ENCODE measurements at regions not wholly inside any gene's neighbourhood (a gene's known extent, or its start where the extent isn't known, plus 50 kb on each side); places are given as distances from the start of the nearest gene placed in this dataset.

DNA sequence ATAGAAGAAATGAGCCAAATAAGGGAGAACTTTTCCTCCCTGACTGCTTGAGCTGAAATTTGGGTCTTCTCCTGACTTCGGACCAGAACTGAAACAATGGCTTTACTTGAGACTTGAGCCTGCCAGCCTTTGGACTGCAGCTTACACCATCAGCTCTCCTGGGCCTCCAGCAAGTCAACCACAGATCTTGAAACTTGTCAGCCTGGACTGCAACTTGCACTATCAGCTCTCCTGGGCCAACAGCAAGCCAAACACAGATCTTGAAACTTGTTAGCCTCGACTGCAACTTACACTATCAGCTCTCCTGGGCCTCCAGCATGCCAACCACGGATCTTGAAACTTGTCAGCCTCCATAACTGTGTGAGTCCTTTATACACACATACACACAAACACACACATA is 425.9 kb upstream of the PCDH7 start:
- H3K36me3 Mint-ChIP-seq (ENCODE audit: low read depth), result no peaks in the 10 kb centered on the region
- H3K4me1 Mint-ChIP-seq (ENCODE audit: low read depth), result no peaks in the 10 kb centered on the region
- no peak overlapping the region for H3K4me3 Mint-ChIP-seq
- POLR2A ChIA-PET, result no interaction called here
- H3K27ac Mint-ChIP-seq, result no peak overlapping the region
- no peaks in the 10 kb centered on the region for H3K27me3 Mint-ChIP-seq (ENCODE audit: low read depth)
- ATAC-seq (no peak), DNase-seq (no peak)
- CTCF ChIA-PET, result no interaction called here
- H3K9me3 Mint-ChIP-seq (ENCODE audit: insufficient read depth), result peaks cover 22% of the 10 kb centered on the region

DNA sequence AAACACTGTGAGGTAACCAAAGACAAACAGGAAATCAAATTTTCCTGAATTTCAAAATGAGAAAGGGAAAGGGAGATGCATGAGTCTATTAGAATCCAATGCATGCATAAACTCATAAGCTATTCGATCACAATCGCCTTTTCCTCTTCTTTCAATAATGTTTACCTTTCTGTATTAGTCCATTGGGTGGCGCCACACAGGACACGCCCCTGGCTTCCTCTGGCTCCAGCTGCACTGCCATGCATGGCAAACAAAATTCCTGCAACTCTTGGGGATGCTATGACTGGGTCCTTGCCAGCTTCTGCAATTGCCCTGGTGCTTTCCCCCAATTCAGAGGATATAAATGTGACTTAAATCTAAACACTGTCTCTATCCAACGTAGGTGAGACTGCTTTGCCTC is 424.5 kb upstream of the PCDH7 start:
- ChIA-PET POLR2A (no interaction called here), CTCF (no interaction called here)
- Mint-ChIP-seq H3K36me3 (ENCODE audit: low read depth) (no peaks in the 10 kb centered on the region), H3K4me3 (no peak overlapping the region), H3K9me3 (ENCODE audit: insufficient read depth) (peaks cover 20% of the 10 kb centered on the region), H3K4me1 (ENCODE audit: low read depth) (no peaks in the 10 kb centered on the region), H3K27ac (no peak overlapping the region), H3K27me3 (ENCODE audit: low read depth) (no peaks in the 10 kb centered on the region)
- no peak for ATAC-seq
- DNase-seq, result no peak

GRCh38 chr4:30314001-30314400 is 406.2 kb upstream of the PCDH7 start:
- no peak overlapping the region for H3K4me3 Mint-ChIP-seq
- no peaks in the 10 kb centered on the region for H3K27me3 Mint-ChIP-seq (ENCODE audit: low read depth)
- ChIA-PET POLR2A (no interaction called here), CTCF (no interaction called here)
- H3K36me3 Mint-ChIP-seq (ENCODE audit: low read depth), result no peaks in the 10 kb centered on the region
- no peak for DNase-seq
- no peaks in the 10 kb centered on the region for H3K4me1 Mint-ChIP-seq (ENCODE audit: low read depth)
- peaks cover 13% of the 10 kb centered on the region for H3K9me3 Mint-ChIP-seq (ENCODE audit: insufficient read depth)
- H3K27ac Mint-ChIP-seq, result no peak overlapping the region
- no peak for ATAC-seq

- CTCF ChIA-PET, result no interaction called here
These were observed 389.1 kb upstream of the PCDH7 start for GRCh38 chr4:30330894-30331652.

GRCh38 chr4:30341731-30342130 is 378.4 kb upstream of the PCDH7 start:
- Mint-ChIP-seq H3K27ac (no peak overlapping the region), H3K27me3 (ENCODE audit: low read depth) (no peaks in the 10 kb centered on the region), H3K4me3 (no peak overlapping the region), H3K9me3 (ENCODE audit: insufficient read depth) (no peaks in the 10 kb centered on the region), H3K4me1 (ENCODE audit: low read depth) (no peaks in the 10 kb centered on the region), H3K36me3 (ENCODE audit: low read depth) (no peaks in the 10 kb centered on the region)
- CTCF ChIA-PET, result no interaction called here
- ATAC-seq (no peak), DNase-seq (no peak)
- POLR2A ChIA-PET, result no interaction called here

More at GRCh38 chr4:30330894-30331652, 389.1 kb upstream of the PCDH7 start:
- POLR2A ChIA-PET, result no interaction called here
- H3K27ac Mint-ChIP-seq, result no peak overlapping the region
- H3K36me3 Mint-ChIP-seq (ENCODE audit: low read depth), result no peaks in the 10 kb centered on the region
- no peaks in the 10 kb centered on the region for H3K4me1 Mint-ChIP-seq (ENCODE audit: low read depth)
- peaks cover 19% of the 10 kb centered on the region for H3K9me3 Mint-ChIP-seq (ENCODE audit: insufficient read depth)
- no peak for ATAC-seq
- DNase-seq, result no peak
- no peak overlapping the region for H3K4me3 Mint-ChIP-seq
- H3K27me3 Mint-ChIP-seq (ENCODE audit: low read depth), result no peaks in the 10 kb centered on the region

DNA sequence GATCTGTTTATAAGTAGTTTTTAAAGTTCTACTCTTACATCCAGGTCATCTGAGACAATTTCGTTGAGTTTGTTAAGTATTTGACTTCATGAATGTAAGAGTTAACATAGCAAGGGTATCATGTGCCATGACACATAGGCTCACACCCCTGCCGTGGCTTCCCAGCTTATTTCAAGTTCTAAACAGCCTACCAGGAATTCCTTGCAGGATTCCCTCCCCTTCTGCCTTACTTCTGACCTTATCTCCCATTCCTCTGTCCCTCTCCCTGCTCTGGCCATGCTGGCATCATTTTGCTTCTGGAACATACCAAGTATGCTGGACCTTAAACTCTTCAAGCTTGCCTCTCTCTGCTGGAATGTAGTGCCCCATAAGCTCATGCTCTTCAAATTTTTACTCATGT is 369.9 kb upstream of the PCDH7 start:
- no peak overlapping the region for H3K27ac Mint-ChIP-seq
- DNase-seq (no peak), ATAC-seq (no peak)
- POLR2A ChIA-PET, result no interaction called here
- H3K4me1 Mint-ChIP-seq (ENCODE audit: low read depth), result no peaks in the 10 kb centered on the region
- CTCF ChIA-PET, result no interaction called here
- H3K4me3 Mint-ChIP-seq, result no peak overlapping the region
- H3K27me3 Mint-ChIP-seq (ENCODE audit: low read depth), result no peaks in the 10 kb centered on the region
- H3K36me3 Mint-ChIP-seq (ENCODE audit: low read depth), result no peaks in the 10 kb centered on the region
- peaks cover 18% of the 10 kb centered on the region for H3K9me3 Mint-ChIP-seq (ENCODE audit: insufficient read depth)

DNA sequence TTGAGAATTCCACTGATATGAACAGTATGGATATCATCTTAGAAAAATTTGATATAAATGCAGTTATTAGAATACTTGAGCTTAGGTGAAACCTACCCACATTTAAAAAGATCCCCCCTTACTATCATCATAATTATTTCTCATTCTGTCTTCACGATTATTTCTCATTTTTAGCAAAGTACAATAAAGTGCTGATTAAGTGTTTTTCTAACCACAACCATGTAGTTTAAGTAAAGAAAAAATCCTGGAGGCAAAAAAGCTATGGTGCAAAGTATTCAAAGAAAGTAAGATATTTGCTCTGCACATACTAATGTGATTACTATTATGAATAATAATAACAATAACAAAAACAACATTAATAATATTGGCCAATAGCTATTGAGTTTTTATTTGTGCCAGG is 365.6 kb upstream of the PCDH7 start:
- CTCF ChIA-PET, result no interaction called here
- POLR2A ChIA-PET, result no interaction called here
- ATAC-seq, result no peak

GRCh38 chr4:30362436-30362835 is 357.7 kb upstream of the PCDH7 start:
- Mint-ChIP-seq H3K36me3 (ENCODE audit: low read depth) (no peaks in the 10 kb centered on the region), H3K27me3 (ENCODE audit: low read depth) (no peaks in the 10 kb centered on the region), H3K4me1 (ENCODE audit: low read depth) (no peaks in the 10 kb centered on the region), H3K9me3 (ENCODE audit: insufficient read depth) (peaks cover 26% of the 10 kb centered on the region), H3K4me3 (no peak overlapping the region), H3K27ac (no peak overlapping the region)
- CTCF ChIA-PET, result no interaction called here
- no peak for ATAC-seq
- no peak for DNase-seq
- POLR2A ChIA-PET, result no interaction called here

More for the DNA sequence above, 365.6 kb upstream of the PCDH7 start:
- Mint-ChIP-seq H3K36me3 (ENCODE audit: low read depth) (no peaks in the 10 kb centered on the region), H3K27me3 (ENCODE audit: low read depth) (no peaks in the 10 kb centered on the region), H3K4me1 (ENCODE audit: low read depth) (no peaks in the 10 kb centered on the region), H3K27ac (no peak overlapping the region), H3K4me3 (no peak overlapping the region), H3K9me3 (ENCODE audit: insufficient read depth) (peaks cover 29% of the 10 kb centered on the region)
- DNase-seq, result no peak

GRCh38 chr4:30370105-30370504 is 350.1 kb upstream of the PCDH7 start:
- ChIA-PET CTCF (no interaction called here), POLR2A (no interaction called here)
- no peaks in the 10 kb centered on the region for H3K36me3 Mint-ChIP-seq (ENCODE audit: low read depth)
- H3K4me3 Mint-ChIP-seq, result no peak overlapping the region
- peaks cover 16% of the 10 kb centered on the region for H3K9me3 Mint-ChIP-seq (ENCODE audit: insufficient read depth)
- DNase-seq, result no peak
- H3K4me1 Mint-ChIP-seq (ENCODE audit: low read depth), result no peaks in the 10 kb centered on the region
- H3K27me3 Mint-ChIP-seq (ENCODE audit: low read depth), result no peaks in the 10 kb centered on the region
- ATAC-seq, result no peak
- no peak overlapping the region for H3K27ac Mint-ChIP-seq

DNA sequence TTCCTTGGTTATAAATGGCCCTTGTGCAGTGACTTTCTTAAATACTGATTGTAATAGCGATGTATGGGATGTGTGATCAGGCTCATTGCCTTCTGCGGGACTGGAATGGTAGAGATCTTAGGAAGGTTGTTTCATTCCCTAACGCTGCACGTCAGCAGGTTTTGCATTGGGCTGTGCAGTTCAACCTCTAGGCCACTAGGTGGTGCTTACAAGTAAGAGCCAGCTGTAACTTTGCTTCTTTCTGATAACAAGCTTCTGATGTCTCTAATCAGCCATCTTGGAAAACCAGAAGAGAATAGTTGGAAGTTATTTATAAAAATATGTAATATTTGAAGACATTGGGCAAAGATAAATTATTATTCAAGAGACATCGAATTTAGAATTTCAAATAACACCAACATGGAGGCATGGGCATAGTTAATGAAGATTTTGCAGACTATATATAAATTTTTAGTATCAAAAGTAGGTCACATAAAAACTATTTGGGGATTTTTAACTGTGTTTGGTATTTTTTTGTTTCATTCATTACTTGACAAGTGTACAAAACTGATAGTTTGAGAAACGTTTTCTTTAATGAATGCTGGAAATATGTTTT is 339.7 kb upstream of the PCDH7 start:
- ATAC-seq (no peak), DNase-seq (peak; percentile 21)
- ChIA-PET POLR2A (no interaction called here), CTCF (no interaction called here)
- no peak overlapping the region for H3K27ac Mint-ChIP-seq
- H3K4me3 Mint-ChIP-seq, result no peak overlapping the region
- no peaks in the 10 kb centered on the region for H3K4me1 Mint-ChIP-seq (ENCODE audit: low read depth)
- no peaks in the 10 kb centered on the region for H3K36me3 Mint-ChIP-seq (ENCODE audit: low read depth)
- no peaks in the 10 kb centered on the region for H3K27me3 Mint-ChIP-seq (ENCODE audit: low read depth)
- H3K9me3 Mint-ChIP-seq (ENCODE audit: insufficient read depth), result peaks cover 19% of the 10 kb centered on the region

DNA sequence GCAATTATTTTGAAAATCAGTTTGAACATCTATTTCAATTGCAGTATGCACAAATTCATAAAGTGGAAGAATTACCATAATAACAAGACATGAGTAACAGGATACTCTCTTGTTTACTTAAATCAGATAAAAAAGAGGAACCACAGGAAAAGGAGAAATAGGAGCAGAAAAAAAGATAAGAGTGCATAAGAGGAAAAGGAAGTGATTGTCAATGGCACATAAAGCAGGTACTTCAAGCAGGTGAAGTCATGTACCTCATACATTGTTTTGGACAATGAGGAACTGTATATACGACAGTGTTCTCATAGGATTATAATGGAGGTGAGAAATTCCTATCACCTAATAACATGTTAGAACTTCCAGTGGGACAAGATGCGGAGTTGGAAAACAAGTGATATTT is 334.5 kb upstream of the PCDH7 start:
- no peak for DNase-seq
- ChIA-PET CTCF (no interaction called here), POLR2A (no interaction called here)
- no peak overlapping the region for H3K27ac Mint-ChIP-seq
- no peak overlapping the region for H3K4me3 Mint-ChIP-seq
- no peaks in the 10 kb centered on the region for H3K4me1 Mint-ChIP-seq (ENCODE audit: low read depth)
- ATAC-seq, result no peak
- H3K9me3 Mint-ChIP-seq (ENCODE audit: insufficient read depth), result peaks cover 7% of the 10 kb centered on the region
- no peaks in the 10 kb centered on the region for H3K27me3 Mint-ChIP-seq (ENCODE audit: low read depth)
- H3K36me3 Mint-ChIP-seq (ENCODE audit: low read depth), result no peaks in the 10 kb centered on the region

DNA sequence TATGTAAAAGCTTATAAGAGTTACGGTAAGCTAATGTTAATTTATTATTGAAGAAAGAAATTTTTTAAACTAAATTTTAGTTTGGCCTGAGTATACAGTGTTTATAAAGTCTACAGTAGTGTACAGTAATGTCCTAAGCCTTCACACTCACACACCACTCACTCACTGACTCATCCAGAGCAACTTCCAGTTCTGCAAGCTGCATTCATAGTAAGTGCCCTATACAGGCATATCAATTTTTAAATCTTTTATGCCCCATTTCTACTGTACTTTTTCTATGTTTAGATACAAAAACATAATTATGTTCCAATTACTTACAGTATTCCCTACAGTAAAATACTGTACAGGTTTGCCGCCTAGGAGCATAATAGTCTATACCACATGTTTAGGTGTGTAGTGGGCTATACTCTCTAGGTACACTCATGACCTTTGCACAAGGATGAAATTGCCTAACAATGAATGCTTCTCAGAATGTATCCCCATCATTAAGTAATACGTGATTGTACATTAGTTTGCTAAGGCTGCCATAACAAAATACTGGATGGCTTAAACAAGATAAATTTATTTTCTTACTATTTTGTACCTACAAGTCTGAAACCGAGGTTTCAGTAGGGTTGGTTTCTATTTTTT is 333.8 kb upstream of the PCDH7 start:
- CTCF ChIA-PET, result no interaction called here
- POLR2A ChIA-PET, result no interaction called here
- H3K27me3 Mint-ChIP-seq (ENCODE audit: low read depth), result no peaks in the 10 kb centered on the region

DNA sequence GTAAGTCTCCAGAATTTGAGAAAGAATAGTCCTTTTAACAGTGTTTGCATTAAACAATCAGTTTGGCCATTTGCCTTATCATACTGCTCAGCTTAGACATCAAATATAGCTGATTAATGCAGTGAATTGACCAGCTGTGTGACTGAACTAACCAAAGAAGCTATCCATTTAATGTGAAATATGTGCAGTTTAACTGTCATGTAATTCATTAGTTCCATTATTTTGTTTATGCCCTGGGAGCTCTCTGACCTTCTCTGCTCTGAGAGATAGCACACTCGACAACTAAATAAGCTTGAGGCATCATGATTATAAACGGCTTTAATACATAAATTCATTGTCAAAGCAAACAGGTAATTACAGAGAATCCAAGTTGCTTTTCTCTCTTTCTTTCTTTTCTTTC is 324.3 kb upstream of the PCDH7 start:
- no peaks in the 10 kb centered on the region for H3K4me1 Mint-ChIP-seq (ENCODE audit: low read depth)
- DNase-seq, result no peak
- no peak overlapping the region for H3K27ac Mint-ChIP-seq
- ChIA-PET CTCF (no interaction called here), POLR2A (no interaction called here)
- no peak for ATAC-seq
- H3K9me3 Mint-ChIP-seq (ENCODE audit: insufficient read depth), result peaks cover 4% of the 10 kb centered on the region
- H3K4me3 Mint-ChIP-seq, result no peak overlapping the region
- H3K27me3 Mint-ChIP-seq (ENCODE audit: low read depth), result no peaks in the 10 kb centered on the region
- H3K36me3 Mint-ChIP-seq (ENCODE audit: low read depth), result no peaks in the 10 kb centered on the region

More for the DNA sequence above, 333.8 kb upstream of the PCDH7 start:
- DNase-seq, result no peak
- peaks cover 7% of the 10 kb centered on the region for H3K9me3 Mint-ChIP-seq (ENCODE audit: insufficient read depth)
- H3K36me3 Mint-ChIP-seq (ENCODE audit: low read depth), result no peaks in the 10 kb centered on the region
- no peak overlapping the region for H3K27ac Mint-ChIP-seq
- ATAC-seq, result no peak
- H3K4me3 Mint-ChIP-seq, result no peak overlapping the region
- H3K4me1 Mint-ChIP-seq (ENCODE audit: low read depth), result no peaks in the 10 kb centered on the region
